ENCODE measurements at regions not wholly inside any gene's neighbourhood (a gene's known extent, or its start where the extent isn't known, plus 50 kb on each side); places are given as distances from the start of the nearest gene placed in this dataset.

DNA sequence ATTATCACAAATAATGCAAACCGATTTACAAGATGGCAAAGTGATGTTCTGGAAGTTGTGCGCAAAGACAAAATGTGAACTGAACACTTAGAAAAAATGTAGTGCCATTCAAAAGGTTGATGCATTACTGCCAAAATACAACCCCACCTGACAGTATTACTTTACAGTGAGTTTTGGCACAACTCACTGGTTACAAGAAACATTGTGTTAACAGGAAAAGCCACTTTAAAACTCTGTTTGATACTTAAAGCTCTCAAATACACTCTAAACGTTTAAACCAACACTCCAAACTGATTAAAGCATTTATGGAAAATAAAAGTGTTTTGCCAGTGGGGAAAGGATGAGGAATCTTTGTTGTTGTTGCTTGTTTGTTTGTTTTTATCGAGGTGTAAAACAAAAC lies 173.4 kb upstream of the SATB2 start:
- no peaks in the 10 kb centered on the region for H3K27me3 ChIP-seq (replicated peaks in 1 of 7)
- H3K27ac ChIP-seq: no peak overlapping the region
- no peak for DNase-seq
- H3K36me3 ChIP-seq: no peaks in the 10 kb centered on the region
- intact Hi-C loops (cut with DNase I; ENCODE audit: low total_unique reads): no loop called here
- no peak overlapping the region for H3K4me3 ChIP-seq
- no peaks in the 10 kb centered on the region for H3K9me3 ChIP-seq
- H3K4me1 ChIP-seq: no peaks in the 10 kb centered on the region
- TF ChIP-seq POLR2AphosphoS5 (IDR thresholded peaks at IDR 0.05) (no peak), POLR2A (IDR thresholded peaks at IDR 0.05) (no peak)
- TF ChIP-seq, protein P1, sequence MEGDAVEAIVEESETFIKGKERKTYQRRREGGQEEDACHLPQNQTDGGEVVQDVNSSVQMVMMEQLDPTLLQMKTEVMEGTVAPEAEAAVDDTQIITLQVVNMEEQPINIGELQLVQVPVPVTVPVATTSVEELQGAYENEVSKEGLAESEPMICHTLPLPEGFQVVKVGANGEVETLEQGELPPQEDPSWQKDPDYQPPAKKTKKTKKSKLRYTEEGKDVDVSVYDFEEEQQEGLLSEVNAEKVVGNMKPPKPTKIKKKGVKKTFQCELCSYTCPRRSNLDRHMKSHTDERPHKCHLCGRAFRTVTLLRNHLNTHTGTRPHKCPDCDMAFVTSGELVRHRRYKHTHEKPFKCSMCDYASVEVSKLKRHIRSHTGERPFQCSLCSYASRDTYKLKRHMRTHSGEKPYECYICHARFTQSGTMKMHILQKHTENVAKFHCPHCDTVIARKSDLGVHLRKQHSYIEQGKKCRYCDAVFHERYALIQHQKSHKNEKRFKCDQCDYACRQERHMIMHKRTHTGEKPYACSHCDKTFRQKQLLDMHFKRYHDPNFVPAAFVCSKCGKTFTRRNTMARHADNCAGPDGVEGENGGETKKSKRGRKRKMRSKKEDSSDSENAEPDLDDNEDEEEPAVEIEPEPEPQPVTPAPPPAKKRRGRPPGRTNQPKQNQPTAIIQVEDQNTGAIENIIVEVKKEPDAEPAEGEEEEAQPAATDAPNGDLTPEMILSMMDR (IDR thresholded peaks at IDR 0.05 in 8 of 11, conservative IDR thresholded peaks at IDR 0.05 in 3 of 11): no peak
- 65 to 70% (median 66%) methylated on average over 4 of the region's 4 CpGs for WGBS, 5 donors

DNA sequence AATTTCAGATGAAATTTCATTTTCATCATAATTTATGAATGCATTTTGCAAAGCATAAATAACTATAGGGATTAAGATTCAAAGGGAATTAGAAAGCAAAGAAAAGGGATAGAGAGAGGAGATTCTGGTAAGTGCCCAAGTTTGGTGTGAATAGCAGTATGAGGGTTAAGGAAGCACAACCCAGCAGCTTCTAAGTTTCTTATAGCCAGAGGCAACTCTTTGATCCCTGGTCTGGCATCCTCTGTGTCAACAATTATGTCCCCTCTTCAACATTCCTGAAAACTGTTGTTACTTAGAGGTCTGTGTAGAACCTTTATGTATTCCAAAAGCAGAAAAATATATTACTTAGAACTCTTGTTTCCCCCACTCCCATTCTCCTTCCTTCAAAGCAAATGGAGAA lies 171.6 kb upstream of the SATB2 start:
- no peaks in the 10 kb centered on the region for H3K4me1 ChIP-seq
- no peaks in the 10 kb centered on the region for H3K27me3 ChIP-seq (replicated peaks in 1 of 7)
- DNase-seq: no peak
- no peaks in the 10 kb centered on the region for H3K36me3 ChIP-seq
- H3K4me3 ChIP-seq: no peak overlapping the region
- H3K9me3 ChIP-seq: no peaks in the 10 kb centered on the region
- TF ChIP-seq POLR2AphosphoS5 (IDR thresholded peaks at IDR 0.05): no peak
- TF ChIP-seq, protein P1 (IDR thresholded peaks at IDR 0.05 in 8 of 11, conservative IDR thresholded peaks at IDR 0.05 in 3 of 11): no peak
- TF ChIP-seq POLR2A (IDR thresholded peaks at IDR 0.05): no peak
- intact Hi-C loops (cut with DNase I; ENCODE audit: low total_unique reads): no loop called here
- no peak overlapping the region for H3K27ac ChIP-seq

DNA sequence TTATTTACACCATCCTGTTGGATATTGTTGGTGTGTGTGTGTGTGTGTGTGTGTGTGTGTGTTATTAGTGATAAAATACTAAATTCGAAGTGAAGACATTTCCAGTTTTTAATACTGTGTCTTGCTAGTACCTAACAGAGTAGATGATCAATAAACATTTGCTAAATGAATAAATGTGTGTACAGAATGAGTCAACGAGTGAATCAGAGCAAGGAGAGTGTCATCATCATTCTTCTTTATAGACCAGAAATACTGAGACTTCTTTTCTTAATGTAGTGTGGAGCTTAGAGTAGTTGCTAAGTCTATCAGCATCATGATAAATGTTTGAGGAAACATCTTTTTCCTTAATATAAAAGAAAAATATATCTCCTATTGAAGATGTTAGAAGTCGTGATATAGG lies 169.7 kb upstream of the SATB2 start:
- no peak for TF ChIP-seq POLR2A (IDR thresholded peaks at IDR 0.05)
- TF ChIP-seq POLR2AphosphoS5 (IDR thresholded peaks at IDR 0.05): no peak
- TF ChIP-seq, protein P1 (IDR thresholded peaks at IDR 0.05 in 8 of 11, conservative IDR thresholded peaks at IDR 0.05 in 3 of 11): no peak
- Histone ChIP-seq H3K9me3 (no peaks in the 10 kb centered on the region), H3K27me3 (replicated peaks in 1 of 7) (no peaks in the 10 kb centered on the region), H3K36me3 (no peaks in the 10 kb centered on the region), H3K4me3 (no peak overlapping the region), H3K4me1 (no peaks in the 10 kb centered on the region), H3K27ac (no peak overlapping the region)
- DNase-seq: no peak
- intact Hi-C loops (cut with DNase I; ENCODE audit: low total_unique reads): no loop called here
- 41 to 63% (median 44%) methylated on average over 3 of the region's 3 CpGs for WGBS, 5 donors

DNA sequence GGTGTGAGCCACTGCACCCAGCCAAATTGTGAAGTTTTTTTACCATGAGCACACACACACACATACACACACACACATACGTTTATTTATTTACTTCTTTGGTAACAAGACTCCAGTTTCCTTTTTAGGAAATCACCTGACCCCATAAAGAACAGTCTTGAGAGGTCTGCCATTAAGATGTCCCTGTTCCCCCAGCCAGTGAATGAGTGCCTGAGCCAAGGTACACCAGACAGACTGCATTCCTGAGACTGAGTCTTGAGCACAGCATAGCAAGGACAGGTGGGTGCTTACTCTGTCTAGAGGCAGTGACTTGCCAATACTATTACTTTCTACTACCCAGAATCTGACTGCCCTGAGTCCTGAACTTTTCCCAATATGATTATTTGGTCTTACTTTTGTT lies 167.2 kb upstream of the SATB2 start:
- H3K36me3 ChIP-seq: no peaks in the 10 kb centered on the region
- intact Hi-C loops (cut with DNase I; ENCODE audit: low total_unique reads): no loop called here
- no peaks in the 10 kb centered on the region for H3K9me3 ChIP-seq
- H3K27me3 ChIP-seq (replicated peaks in 1 of 7): no peaks in the 10 kb centered on the region
- no peak for DNase-seq
- no peak overlapping the region for H3K27ac ChIP-seq
- TF ChIP-seq POLR2A (IDR thresholded peaks at IDR 0.05) (no peak), POLR2AphosphoS5 (IDR thresholded peaks at IDR 0.05) (no peak)
- TF ChIP-seq, protein P1 (IDR thresholded peaks at IDR 0.05 in 8 of 11, conservative IDR thresholded peaks at IDR 0.05 in 3 of 11): no peak
- H3K4me1 ChIP-seq: no peaks in the 10 kb centered on the region
- H3K4me3 ChIP-seq: no peak overlapping the region
- WGBS, 5 donors: 42 to 81% (median 69%) methylated on average over 1 of the region's 1 CpG

Measured in spleen (tissue), 11 donors.